ENCODE measurements at regions not wholly inside any gene's neighbourhood (a gene's known extent, or its start where the extent isn't known, plus 50 kb on each side); places are given as distances from the start of the nearest gene placed in this dataset.

DNA sequence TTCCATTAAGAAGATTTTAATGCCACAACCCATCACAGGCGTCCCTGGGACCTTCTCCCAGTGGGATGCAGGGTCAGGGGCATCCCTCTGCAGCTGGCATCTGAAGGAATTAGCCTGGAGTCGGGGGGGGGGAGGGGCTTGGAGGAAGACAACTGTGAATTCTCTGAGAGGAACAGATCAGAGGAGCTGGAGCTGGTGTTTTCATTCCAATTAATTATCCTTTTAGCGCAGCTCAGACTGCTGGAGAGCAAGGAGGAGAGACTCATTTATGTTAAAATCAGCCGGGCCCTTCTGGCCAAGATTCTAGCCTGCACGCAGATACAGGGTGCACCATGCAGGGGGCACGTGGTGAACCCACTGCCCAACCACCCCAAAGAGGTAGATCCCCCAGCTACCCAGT lies 116.2 kb downstream of the CHST1 start:
- Histone ChIP-seq H4K20me1 (ENCODE audit: insufficient read depth, low read length) (no peaks in the 10 kb centered on the region), H3K4me1 (ENCODE audit: low read length) (no peaks in the 10 kb centered on the region), H3K9ac (ENCODE audit: low read length) (no peak overlapping the region), H3K27ac (ENCODE audit: low read length) (no peak overlapping the region), H3K4me2 (ENCODE audit: low read length) (no peak overlapping the region), H3K79me2 (ENCODE audit: low read length) (no peaks in the 10 kb centered on the region), H3K36me3 (replicated peaks; ENCODE audit: low read depth, low read length) (no peaks in the 10 kb centered on the region), H2AFZ (ENCODE audit: low read depth, low read length) (no peak overlapping the region), H3K9me3 (ENCODE audit: insufficient read depth, low read length) (no peaks in the 10 kb centered on the region), H3K4me3 (ENCODE audit: low read length) (no peak overlapping the region), H3K27me3 (ENCODE audit: low read depth, low read length) (peaks cover 20% of the 10 kb centered on the region; the same call in 1 of the 2 replicates)
- no peak for TF ChIP-seq EZH2phosphoT487 (IDR thresholded peaks at IDR 0.05; ENCODE audit: low read depth)
- TF ChIP-seq, protein P1, sequence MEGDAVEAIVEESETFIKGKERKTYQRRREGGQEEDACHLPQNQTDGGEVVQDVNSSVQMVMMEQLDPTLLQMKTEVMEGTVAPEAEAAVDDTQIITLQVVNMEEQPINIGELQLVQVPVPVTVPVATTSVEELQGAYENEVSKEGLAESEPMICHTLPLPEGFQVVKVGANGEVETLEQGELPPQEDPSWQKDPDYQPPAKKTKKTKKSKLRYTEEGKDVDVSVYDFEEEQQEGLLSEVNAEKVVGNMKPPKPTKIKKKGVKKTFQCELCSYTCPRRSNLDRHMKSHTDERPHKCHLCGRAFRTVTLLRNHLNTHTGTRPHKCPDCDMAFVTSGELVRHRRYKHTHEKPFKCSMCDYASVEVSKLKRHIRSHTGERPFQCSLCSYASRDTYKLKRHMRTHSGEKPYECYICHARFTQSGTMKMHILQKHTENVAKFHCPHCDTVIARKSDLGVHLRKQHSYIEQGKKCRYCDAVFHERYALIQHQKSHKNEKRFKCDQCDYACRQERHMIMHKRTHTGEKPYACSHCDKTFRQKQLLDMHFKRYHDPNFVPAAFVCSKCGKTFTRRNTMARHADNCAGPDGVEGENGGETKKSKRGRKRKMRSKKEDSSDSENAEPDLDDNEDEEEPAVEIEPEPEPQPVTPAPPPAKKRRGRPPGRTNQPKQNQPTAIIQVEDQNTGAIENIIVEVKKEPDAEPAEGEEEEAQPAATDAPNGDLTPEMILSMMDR (IDR thresholded peaks at IDR 0.05; ENCODE audit: low read depth, low read length): no peak

DNA sequence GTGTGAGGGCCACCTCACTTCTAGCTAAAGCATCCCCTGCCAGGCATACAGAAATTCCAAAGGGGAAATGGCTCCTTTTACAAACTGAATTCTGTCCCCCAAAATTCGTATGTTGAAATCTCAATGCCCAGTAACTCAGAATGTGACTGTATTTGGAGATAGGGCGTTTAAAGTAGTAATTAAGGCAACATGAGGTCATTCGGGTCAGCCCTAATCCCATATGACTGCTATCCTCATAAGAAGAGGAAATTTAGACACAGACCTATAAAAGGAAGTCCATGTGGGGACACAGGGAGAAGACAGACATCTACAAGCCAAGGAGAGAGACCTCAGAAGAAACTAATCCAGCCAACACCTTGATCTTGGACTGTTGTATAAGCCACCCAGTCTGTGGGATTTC lies 119.1 kb downstream of the CHST1 start:
- Histone ChIP-seq H3K4me3 (ENCODE audit: low read length) (no peak overlapping the region), H4K20me1 (ENCODE audit: insufficient read depth, low read length) (no peaks in the 10 kb centered on the region)
- TF ChIP-seq, protein P1 (IDR thresholded peaks at IDR 0.05; ENCODE audit: low read depth, low read length): no peak
- no peak for TF ChIP-seq EZH2phosphoT487 (IDR thresholded peaks at IDR 0.05; ENCODE audit: low read depth)

DNA sequence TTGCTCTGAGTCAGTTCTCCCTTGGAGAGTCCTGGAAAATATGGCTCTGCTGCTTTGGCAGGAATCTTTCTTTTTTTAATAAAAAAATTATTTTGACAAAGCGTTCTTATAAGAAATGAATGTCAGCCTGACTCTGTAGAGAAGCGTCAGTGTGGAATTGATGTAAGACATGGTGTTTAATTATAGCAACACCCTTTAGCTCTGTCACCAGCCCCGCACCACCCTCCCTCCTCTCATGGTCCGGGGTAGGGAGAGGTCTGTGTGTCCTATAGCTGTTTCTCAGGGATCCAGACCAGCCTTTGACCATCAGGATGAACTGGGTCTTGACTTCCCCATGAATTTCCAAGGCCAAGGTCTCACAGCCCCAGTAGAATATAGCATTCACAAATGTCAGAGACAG lies 120.6 kb downstream of the CHST1 start:
- Histone ChIP-seq H3K4me1 (ENCODE audit: low read length) (no peaks in the 10 kb centered on the region), H3K27me3 (ENCODE audit: low read depth, low read length) (peaks cover 31% of the 10 kb centered on the region; the same call in 1 of the 2 replicates), H3K27ac (ENCODE audit: low read length) (no peak overlapping the region), H3K4me3 (ENCODE audit: low read length) (no peak overlapping the region), H3K36me3 (replicated peaks; ENCODE audit: low read depth, low read length) (no peaks in the 10 kb centered on the region), H3K79me2 (ENCODE audit: low read length) (no peaks in the 10 kb centered on the region), H2AFZ (ENCODE audit: low read depth, low read length) (no peak overlapping the region), H4K20me1 (ENCODE audit: insufficient read depth, low read length) (no peaks in the 10 kb centered on the region), H3K4me2 (ENCODE audit: low read length) (no peak overlapping the region), H3K9me3 (ENCODE audit: insufficient read depth, low read length) (no peaks in the 10 kb centered on the region), H3K9ac (ENCODE audit: low read length) (no peak overlapping the region)
- TF ChIP-seq, protein P1 (IDR thresholded peaks at IDR 0.05; ENCODE audit: low read depth, low read length): no peak
- no peak for TF ChIP-seq EZH2phosphoT487 (IDR thresholded peaks at IDR 0.05; ENCODE audit: low read depth)

More for the DNA sequence above, 119.1 kb downstream of the CHST1 start:
- Histone ChIP-seq H3K4me2 (ENCODE audit: low read length) (no peak overlapping the region), H3K36me3 (replicated peaks; ENCODE audit: low read depth, low read length) (no peaks in the 10 kb centered on the region), H3K4me1 (ENCODE audit: low read length) (no peaks in the 10 kb centered on the region), H3K9ac (ENCODE audit: low read length) (no peak overlapping the region), H3K79me2 (ENCODE audit: low read length) (no peaks in the 10 kb centered on the region), H2AFZ (ENCODE audit: low read depth, low read length) (no peak overlapping the region), H3K27me3 (ENCODE audit: low read depth, low read length) (peaks cover 28% of the 10 kb centered on the region; the same call in 1 of the 2 replicates), H3K9me3 (ENCODE audit: insufficient read depth, low read length) (no peaks in the 10 kb centered on the region), H3K27ac (ENCODE audit: low read length) (no peak overlapping the region)

DNA sequence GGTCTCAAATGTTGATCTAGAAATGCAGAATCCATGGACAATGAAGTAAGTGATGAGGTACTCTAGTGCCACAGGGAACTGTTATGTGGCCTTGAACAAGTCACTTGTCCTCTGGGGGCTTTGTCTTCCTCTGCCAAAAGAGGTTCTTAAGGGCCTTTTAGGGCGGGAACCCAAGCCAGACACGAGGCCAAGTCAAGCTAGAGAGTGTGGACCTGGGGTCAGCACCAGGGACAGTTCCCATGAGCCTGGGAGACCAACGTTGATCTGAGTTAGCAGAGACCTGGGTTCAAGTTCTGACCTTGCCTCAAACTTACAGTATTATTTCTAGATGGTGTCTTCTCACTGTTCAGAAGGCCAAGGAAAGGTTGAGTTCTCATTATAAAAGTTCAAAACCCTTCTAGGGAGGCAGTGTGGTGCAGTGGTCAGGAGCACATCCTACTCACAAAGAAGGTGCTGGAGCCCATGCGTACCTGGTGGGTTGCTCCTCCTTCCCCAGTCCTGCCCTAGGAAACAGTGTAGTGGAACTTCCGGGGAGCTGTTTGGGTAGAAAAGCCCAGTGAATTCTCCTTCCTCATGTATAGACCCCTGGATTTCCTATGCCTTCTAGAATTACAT lies 121.5 kb downstream of the CHST1 start:
- Histone ChIP-seq H3K9me3 (ENCODE audit: insufficient read depth, low read length) (no peaks in the 10 kb centered on the region), H3K4me3 (ENCODE audit: low read length) (no peak overlapping the region), H3K9ac (ENCODE audit: low read length) (no peak overlapping the region), H2AFZ (ENCODE audit: low read depth, low read length) (no peak overlapping the region), H3K27me3 (ENCODE audit: low read depth, low read length) (peaks cover 36% of the 10 kb centered on the region; the same call in 1 of the 2 replicates), H3K4me2 (ENCODE audit: low read length) (no peak overlapping the region), H4K20me1 (ENCODE audit: insufficient read depth, low read length) (no peaks in the 10 kb centered on the region), H3K79me2 (ENCODE audit: low read length) (no peaks in the 10 kb centered on the region), H3K36me3 (replicated peaks; ENCODE audit: low read depth, low read length) (no peaks in the 10 kb centered on the region), H3K27ac (ENCODE audit: low read length) (no peak overlapping the region), H3K4me1 (ENCODE audit: low read length) (no peaks in the 10 kb centered on the region)
- TF ChIP-seq EZH2phosphoT487 (IDR thresholded peaks at IDR 0.05; ENCODE audit: low read depth): no peak
- TF ChIP-seq, protein P1 (IDR thresholded peaks at IDR 0.05; ENCODE audit: low read depth, low read length): no peak

All from OCI-LY3 (cell line).